B cell (primary cell): ENCODE measurements at regions not wholly inside any gene's neighbourhood (a gene's known extent, or its start where the extent isn't known, plus 50 kb on each side); places are given as distances from the start of the nearest gene placed in this dataset.

Source experiments
- EZH2 ChIP-seq: IDR thresholded peaks from 2 replicates; pipeline ENCODE4 v1.6.1; 2012; ENCODE audit warnings: borderline replicate concordance, low read depth, mild to moderate bottlenecking, moderate library complexity, low read length; ENCODE audit not compliant: insufficient read depth, poor library complexity, severe bottlenecking
- TF ChIP-seq, protein P1 (sequence below): fragments of 200-600 bp; IDR thresholded peaks from one replicate; pipeline ENCODE4 v1.8.0; 2022; ENCODE audit warnings: antibody characterized with exemption, mild to moderate bottlenecking

- no peak for TF ChIP-seq EZH2
- TF ChIP-seq, protein P1, sequence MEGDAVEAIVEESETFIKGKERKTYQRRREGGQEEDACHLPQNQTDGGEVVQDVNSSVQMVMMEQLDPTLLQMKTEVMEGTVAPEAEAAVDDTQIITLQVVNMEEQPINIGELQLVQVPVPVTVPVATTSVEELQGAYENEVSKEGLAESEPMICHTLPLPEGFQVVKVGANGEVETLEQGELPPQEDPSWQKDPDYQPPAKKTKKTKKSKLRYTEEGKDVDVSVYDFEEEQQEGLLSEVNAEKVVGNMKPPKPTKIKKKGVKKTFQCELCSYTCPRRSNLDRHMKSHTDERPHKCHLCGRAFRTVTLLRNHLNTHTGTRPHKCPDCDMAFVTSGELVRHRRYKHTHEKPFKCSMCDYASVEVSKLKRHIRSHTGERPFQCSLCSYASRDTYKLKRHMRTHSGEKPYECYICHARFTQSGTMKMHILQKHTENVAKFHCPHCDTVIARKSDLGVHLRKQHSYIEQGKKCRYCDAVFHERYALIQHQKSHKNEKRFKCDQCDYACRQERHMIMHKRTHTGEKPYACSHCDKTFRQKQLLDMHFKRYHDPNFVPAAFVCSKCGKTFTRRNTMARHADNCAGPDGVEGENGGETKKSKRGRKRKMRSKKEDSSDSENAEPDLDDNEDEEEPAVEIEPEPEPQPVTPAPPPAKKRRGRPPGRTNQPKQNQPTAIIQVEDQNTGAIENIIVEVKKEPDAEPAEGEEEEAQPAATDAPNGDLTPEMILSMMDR: no peak
These were observed 242.5 kb downstream of the SH3BP4 start for GRCh38 chr2:235194351-235194750.
